ENCODE measurements at regions not wholly inside any gene's neighbourhood (a gene's known extent, or its start where the extent isn't known, plus 50 kb on each side); places are given as distances from the start of the nearest gene placed in this dataset.

DNA sequence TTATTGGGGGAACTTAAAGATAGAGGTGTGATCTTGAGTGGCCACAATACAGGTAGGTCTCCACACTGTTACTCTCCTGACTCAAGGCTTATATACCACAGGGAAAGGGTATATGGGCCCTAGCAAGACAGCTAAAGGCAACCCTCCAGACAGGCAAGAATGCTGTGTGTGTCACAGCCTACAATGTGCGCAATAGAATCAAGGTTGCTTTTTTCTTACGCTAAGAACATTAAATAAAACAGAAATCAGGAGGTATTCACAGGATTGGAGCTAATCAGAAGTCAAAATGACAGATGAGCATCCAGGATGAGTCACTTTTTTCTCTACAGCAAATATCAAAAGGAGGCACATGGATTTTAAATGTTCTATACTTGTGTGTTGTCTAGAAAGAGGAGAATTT, 1797.9 kb upstream of the SEL1L start:
- TF ChIP-seq, protein P1, sequence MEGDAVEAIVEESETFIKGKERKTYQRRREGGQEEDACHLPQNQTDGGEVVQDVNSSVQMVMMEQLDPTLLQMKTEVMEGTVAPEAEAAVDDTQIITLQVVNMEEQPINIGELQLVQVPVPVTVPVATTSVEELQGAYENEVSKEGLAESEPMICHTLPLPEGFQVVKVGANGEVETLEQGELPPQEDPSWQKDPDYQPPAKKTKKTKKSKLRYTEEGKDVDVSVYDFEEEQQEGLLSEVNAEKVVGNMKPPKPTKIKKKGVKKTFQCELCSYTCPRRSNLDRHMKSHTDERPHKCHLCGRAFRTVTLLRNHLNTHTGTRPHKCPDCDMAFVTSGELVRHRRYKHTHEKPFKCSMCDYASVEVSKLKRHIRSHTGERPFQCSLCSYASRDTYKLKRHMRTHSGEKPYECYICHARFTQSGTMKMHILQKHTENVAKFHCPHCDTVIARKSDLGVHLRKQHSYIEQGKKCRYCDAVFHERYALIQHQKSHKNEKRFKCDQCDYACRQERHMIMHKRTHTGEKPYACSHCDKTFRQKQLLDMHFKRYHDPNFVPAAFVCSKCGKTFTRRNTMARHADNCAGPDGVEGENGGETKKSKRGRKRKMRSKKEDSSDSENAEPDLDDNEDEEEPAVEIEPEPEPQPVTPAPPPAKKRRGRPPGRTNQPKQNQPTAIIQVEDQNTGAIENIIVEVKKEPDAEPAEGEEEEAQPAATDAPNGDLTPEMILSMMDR (IDR thresholded peaks at IDR 0.05; ENCODE audit: low read depth, low read length), result no peak
- H3K4me3 ChIP-seq (ENCODE audit: low read depth, low read length), result no peak overlapping the region

DNA sequence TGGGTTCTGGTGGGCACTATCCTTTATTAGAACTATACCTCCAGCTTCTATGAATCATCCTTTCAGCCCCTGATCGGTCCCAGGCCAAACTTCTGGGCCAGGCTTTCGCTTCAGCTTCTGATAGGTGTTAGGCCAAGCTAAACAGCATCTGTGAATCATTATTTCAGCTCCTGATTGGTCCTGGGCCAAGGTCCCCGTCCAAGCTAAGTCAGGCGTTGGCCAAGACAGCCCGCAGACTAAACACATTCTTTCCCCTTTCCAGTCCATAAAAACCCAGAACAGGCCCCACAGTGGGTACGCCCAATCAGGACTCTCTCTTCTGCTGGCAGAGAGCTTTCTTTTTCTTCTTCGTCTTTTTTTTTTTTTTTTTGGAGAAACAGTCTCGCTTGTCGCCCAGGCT, 1808.9 kb upstream of the SEL1L start:
- TF ChIP-seq, protein P1 (IDR thresholded peaks at IDR 0.05; ENCODE audit: low read depth, low read length), result no peak
- H3K4me3 ChIP-seq (ENCODE audit: low read depth, low read length), result no peak overlapping the region

DNA sequence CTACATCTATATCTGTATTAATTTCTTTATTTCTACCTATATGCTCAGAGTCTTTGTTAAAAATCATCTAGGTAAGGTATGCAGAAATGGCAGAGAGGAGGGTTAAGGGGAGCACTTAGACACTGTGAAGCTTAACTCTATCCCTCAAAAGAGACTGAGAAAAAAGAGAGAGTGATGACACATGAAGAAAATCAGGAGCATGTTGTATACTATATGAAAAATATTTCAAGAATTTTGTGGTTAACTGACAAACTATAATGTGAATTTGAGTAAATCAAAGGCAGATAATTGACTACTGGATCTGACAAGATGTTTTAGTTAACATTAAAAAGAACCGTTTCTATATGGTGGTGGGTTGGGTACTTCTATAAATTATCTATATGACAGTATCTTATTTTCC, 1814.2 kb upstream of the SEL1L start:
- TF ChIP-seq, protein P1 (IDR thresholded peaks at IDR 0.05; ENCODE audit: low read depth, low read length), result no peak
- no peak overlapping the region for H3K4me3 ChIP-seq (ENCODE audit: low read depth, low read length)

DNA sequence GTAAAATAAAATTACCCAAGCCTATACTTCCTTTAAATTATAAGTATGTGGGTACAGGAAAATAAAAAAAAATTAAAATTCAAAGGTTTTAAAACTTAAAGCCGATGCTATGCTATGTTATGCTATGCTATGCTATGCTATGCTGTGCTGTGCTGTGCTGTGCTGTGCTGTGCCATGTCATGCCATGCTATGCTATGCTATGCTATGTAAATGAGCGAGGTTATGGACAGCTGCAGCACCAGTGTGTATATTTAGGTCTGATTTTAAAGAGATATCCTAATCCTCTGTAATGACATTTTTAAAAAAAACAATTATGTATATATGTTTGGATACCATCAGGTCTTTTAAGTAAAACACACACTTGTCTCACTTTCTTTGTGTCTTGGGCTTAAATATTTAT, 1822.0 kb upstream of the SEL1L start:
- TF ChIP-seq, protein P1 (IDR thresholded peaks at IDR 0.05; ENCODE audit: low read depth, low read length), result no peak
- no peak overlapping the region for H3K4me3 ChIP-seq (ENCODE audit: low read depth, low read length)

DNA sequence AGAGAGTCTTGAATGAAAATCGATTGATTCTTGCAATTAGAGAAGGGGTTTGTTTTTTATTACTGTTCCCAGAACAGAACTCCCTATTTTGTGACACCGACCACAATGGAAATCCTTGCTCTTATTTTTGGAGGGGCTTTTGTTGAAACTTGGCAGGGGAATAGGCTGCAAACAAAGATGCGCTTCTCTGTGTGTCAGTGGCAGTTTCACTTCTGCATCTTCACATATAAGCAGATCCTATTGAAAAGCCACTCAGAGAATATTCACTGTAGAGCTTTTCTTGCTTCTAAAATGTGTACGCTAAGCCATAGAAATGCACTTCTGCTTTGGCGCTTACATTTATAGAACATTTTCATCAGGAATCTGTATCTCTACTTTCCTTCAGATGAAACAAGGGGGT, 1822.4 kb upstream of the SEL1L start:
- TF ChIP-seq, protein P1 (IDR thresholded peaks at IDR 0.05; ENCODE audit: low read depth, low read length), result no peak
- H3K4me3 ChIP-seq (ENCODE audit: low read depth, low read length), result no peak overlapping the region

DNA sequence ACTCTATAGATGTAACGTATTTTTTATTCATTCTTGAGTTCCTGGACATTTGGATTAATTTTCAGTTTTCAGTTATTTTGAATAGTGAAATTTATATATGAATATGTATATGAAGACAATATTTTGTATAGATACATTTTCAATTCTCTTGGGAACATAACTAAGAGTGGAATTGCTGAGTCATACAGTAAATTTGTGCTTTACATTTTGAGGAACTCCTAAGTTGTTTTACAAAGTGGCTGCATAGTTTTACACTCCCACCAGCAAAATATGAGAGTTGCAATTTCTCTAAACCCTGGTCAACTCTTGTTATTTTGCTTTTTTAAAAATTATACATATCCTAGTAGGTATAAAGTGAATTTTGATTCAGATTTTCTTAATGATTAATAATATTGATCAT, 1838.6 kb upstream of the SEL1L start:
- TF ChIP-seq, protein P1 (IDR thresholded peaks at IDR 0.05; ENCODE audit: low read depth, low read length), result no peak

DNA sequence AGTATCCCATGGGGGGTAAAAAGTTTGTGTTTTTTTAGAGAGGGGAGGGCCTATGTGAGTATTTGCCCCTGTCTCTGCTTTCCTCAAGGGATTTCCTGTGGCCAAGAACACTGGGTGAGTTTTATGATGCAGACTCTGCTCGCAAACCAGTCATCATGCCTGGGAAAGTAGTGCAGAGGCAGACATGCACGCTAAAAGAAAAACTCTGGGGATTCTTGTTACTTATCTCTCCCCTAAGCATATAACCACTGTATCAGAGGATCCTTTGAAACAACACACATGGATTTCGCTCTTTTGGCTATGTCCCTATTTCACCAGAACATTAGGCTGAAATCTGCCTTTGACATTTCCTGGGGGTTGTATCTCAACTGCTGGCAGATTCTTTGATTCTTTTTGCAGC, 1845.8 kb upstream of the SEL1L start:
- TF ChIP-seq, protein P1 (IDR thresholded peaks at IDR 0.05; ENCODE audit: low read depth, low read length), result no peak
- H3K4me3 ChIP-seq (ENCODE audit: low read depth, low read length), result no peak overlapping the region

More for the DNA sequence above, 1838.6 kb upstream of the SEL1L start:
- no peak overlapping the region for H3K4me3 ChIP-seq (ENCODE audit: low read depth, low read length)

Data from WI38 (cell line).